Natural killer cell (primary cell): ENCODE measurements at regions not wholly inside any gene's neighbourhood (a gene's known extent, or its start where the extent isn't known, plus 50 kb on each side); places are given as distances from the start of the nearest gene placed in this dataset.

ENCODE experiments used
- ATAC-seq, 3 donors: fragments of 150-1000 bp in 2 of 3; fragments of 200-7000 bp in 1 of 3; cut with Tn5 transposase; 1 replicate in 1 of 3; 2 replicates in 2 of 3; pipeline ENCODE4 v1.10.0; 2021; ENCODE audit warnings: mild to moderate bottlenecking in 2 of 3, moderate library complexity in 2 of 3
- DNase-seq, 2 donors: peaks; one replicate each; pipeline versions ENCODE4 v3.0.0 to v3.0.0-alpha.2; 2013 to 2021; ENCODE audit warnings: mixed read lengths in 1 of 2
- H3K27ac ChIP-seq: one replicate; pipeline ENCODE4 v1.5.1; 2013; ENCODE audit warnings: mild to moderate bottlenecking, low read length
- H3K27me3 ChIP-seq: one replicate; pipeline ENCODE4 v1.6.1; 2013; ENCODE audit warnings: low read length; ENCODE audit not compliant: control insufficient read depth, insufficient read depth
- H3K36me3 ChIP-seq: one replicate; pipeline ENCODE4 v1.6.1; 2013; ENCODE audit warnings: low read length; ENCODE audit not compliant: control insufficient read depth, insufficient read depth
- H3K4me1 ChIP-seq: one replicate; pipeline ENCODE4 v1.6.1; 2013; ENCODE audit warnings: low read length; ENCODE audit not compliant: control insufficient read depth, insufficient read depth
- H3K4me3 ChIP-seq: one replicate; pipeline ENCODE4 v1.5.1; 2013; ENCODE audit warnings: low read length
- H3K9me3 ChIP-seq: one replicate; pipeline ENCODE4 v1.6.1; 2013; ENCODE audit warnings: low read length; ENCODE audit not compliant: control insufficient read depth, insufficient read depth
- H3K27ac Mint-ChIP-seq, 2 donors: one replicate each; pipeline ENCODE4 v1.8.0; 2022; ENCODE audit warnings: mild to moderate bottlenecking in 2 of 2, mixed read lengths in 2 of 2, moderate library complexity in 1 of 2
- H3K27me3 Mint-ChIP-seq, 2 donors: one replicate each; pipeline ENCODE4 v1.8.0; 2022; ENCODE audit warnings: low read depth in 2 of 2, mixed read lengths in 2 of 2
- H3K36me3 Mint-ChIP-seq: one replicate; pipeline ENCODE4 v1.8.0; 2022; ENCODE audit warnings: mixed read lengths
- H3K4me1 Mint-ChIP-seq, 2 donors: one replicate each; pipeline ENCODE4 v1.8.0; 2022; ENCODE audit warnings: mixed read lengths in 2 of 2
- H3K4me3 Mint-ChIP-seq: one replicate; pipeline ENCODE4 v1.8.0; 2022; ENCODE audit warnings: mild to moderate bottlenecking, moderate library complexity, mixed read lengths
- H3K9me3 Mint-ChIP-seq, 2 donors: one replicate each; pipeline ENCODE4 v1.8.0; 2022; ENCODE audit warnings: mixed read lengths in 2 of 2
- WGBS: methylation state at CpG from one replicate; pipeline ENCODE4 v1.1.7; 2013; ENCODE audit warnings: missing lambda C conversion rate; ENCODE audit not compliant: insufficient coverage; 5-methylcytosine and 5-hydroxymethylcytosine counted together
- intact Hi-C: fragments of 100-400 bp; cut with micrococcal nuclease; formaldehyde crosslinking; loops from one replicate; pipeline ENCODE4 v1.14.2; 2022
- TF ChIP-seq, protein P1 (sequence below): fragments of 200-600 bp; IDR thresholded peaks from one replicate; pipeline ENCODE4 v1.8.0; 2022; ENCODE audit warnings: antibody characterized with exemption

DNA sequence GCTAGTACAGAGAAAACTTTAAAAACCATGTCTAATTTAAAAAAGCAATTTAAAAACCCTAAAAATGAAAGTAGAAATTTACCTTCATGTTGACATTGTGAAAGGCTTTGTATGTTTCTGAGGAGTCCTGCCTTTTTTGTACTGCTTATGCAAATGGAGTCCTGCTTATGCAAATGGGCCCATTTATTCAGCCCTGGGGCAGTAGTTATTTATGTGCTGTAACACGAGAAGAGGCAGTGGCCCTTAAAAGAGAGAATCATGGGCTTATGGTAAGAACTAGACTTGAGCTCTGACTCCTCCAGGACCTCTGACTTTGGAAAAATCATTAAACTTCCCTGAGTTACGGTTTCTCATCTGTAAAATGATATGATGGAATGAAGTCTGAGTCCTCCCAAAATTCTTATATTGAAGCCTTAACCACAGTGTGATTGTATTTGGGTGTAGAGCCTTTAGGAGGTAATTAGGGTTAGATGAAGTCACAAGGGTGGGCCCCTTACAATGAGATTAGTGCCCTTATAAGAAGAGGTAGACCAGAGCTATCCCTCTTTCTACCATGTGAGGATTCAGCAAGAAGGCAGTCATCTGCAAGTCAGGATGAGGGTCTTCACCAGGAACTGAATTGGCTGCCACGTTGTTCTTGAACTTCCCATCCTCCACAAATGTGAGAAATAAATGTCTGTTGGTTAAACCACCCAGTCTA, 447.8 kb upstream of the CD180 start:
- intact Hi-C loops, result no loop called here
- DNase-seq (no peak), ATAC-seq (no peak)
- Mint-ChIP-seq H3K27me3 (no peaks in the 10 kb centered on the region), H3K27ac (no peak overlapping the region), H3K4me1 (peaks cover 6 to 15% of the 10 kb centered on the region in 2 donors), H3K4me3 (no peak overlapping the region), H3K9me3 (no peaks in the 10 kb centered on the region), H3K36me3 (no peaks in the 10 kb centered on the region)
- Histone ChIP-seq H3K9me3 (peaks cover 6% of the 10 kb centered on the region), H3K27ac (no peak overlapping the region), H3K36me3 (no peaks in the 10 kb centered on the region), H3K4me1 (no peaks in the 10 kb centered on the region), H3K27me3 (no peaks in the 10 kb centered on the region), H3K4me3 (no peak overlapping the region)
- 91% methylated on average over 1 of the region's 3 CpGs for WGBS
- TF ChIP-seq, protein P1, sequence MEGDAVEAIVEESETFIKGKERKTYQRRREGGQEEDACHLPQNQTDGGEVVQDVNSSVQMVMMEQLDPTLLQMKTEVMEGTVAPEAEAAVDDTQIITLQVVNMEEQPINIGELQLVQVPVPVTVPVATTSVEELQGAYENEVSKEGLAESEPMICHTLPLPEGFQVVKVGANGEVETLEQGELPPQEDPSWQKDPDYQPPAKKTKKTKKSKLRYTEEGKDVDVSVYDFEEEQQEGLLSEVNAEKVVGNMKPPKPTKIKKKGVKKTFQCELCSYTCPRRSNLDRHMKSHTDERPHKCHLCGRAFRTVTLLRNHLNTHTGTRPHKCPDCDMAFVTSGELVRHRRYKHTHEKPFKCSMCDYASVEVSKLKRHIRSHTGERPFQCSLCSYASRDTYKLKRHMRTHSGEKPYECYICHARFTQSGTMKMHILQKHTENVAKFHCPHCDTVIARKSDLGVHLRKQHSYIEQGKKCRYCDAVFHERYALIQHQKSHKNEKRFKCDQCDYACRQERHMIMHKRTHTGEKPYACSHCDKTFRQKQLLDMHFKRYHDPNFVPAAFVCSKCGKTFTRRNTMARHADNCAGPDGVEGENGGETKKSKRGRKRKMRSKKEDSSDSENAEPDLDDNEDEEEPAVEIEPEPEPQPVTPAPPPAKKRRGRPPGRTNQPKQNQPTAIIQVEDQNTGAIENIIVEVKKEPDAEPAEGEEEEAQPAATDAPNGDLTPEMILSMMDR, result no peak

DNA sequence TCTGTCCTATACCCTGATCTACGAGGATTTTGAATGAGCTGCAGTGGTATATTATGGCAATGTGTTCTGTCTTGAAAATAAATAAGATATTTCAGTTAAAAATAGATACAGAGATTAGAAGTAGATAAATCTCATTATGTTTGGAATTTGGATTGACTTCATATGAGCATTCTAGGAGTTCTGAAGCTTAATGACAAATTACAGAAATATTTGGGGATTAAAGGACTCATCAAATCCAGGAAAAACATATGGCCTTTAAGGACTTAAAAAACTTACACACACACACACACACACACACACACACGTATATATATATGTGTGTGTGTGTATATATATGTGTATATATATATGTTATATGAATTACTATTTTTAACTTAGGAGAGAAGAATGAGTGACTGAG, 446.9 kb upstream of the CD180 start:
- Mint-ChIP-seq H3K27me3 (no peaks in the 10 kb centered on the region), H3K4me1 (peaks cover 1 to 9% of the 10 kb centered on the region in 2 donors), H3K4me3 (no peak overlapping the region), H3K36me3 (no peaks in the 10 kb centered on the region), H3K9me3 (no peaks in the 10 kb centered on the region), H3K27ac (no peak overlapping the region)
- peaks cover 6% of the 10 kb centered on the region for H3K9me3 ChIP-seq
- H3K27ac ChIP-seq, result no peak overlapping the region
- DNase-seq, result no peak
- intact Hi-C loops, result no loop called here
- 100% methylated on average over 1 of the region's 2 CpGs for WGBS
- no peaks in the 10 kb centered on the region for H3K27me3 ChIP-seq
- no peak for ATAC-seq
- H3K4me1 ChIP-seq, result no peaks in the 10 kb centered on the region
- no peak overlapping the region for H3K4me3 ChIP-seq
- TF ChIP-seq, protein P1, result no peak
- H3K36me3 ChIP-seq, result no peaks in the 10 kb centered on the region

DNA sequence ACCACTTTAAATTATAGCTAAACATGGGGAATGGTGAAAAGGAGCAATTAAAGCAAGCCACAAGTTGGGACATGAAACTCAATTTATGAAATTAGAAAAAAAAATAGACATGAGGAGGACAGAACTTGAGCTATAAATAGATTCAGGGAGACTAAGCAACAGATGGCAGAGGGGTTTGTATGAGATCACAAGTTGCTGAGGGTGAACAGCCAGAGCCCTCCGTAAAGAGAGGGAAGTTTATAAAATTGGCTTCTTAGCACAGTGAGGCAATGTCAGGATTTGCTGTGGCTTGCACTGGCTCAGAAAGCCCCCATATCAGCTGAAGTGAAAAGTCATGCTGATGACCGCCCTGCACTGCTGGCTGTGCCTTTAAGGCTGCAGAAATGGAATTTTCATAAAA, 443.4 kb upstream of the CD180 start:
- no peak overlapping the region for H3K27ac ChIP-seq
- Mint-ChIP-seq H3K4me3 (no peak overlapping the region), H3K9me3 (no peaks in the 10 kb centered on the region), H3K36me3 (no peaks in the 10 kb centered on the region), H3K4me1 (no peaks in the 10 kb centered on the region), H3K27me3 (peaks cover 0 to 3% of the 10 kb centered on the region in 2 donors), H3K27ac (no peak overlapping the region)
- H3K4me1 ChIP-seq, result no peaks in the 10 kb centered on the region
- no peak for DNase-seq
- peaks cover 6% of the 10 kb centered on the region for H3K9me3 ChIP-seq
- TF ChIP-seq, protein P1, result no peak
- no peak for ATAC-seq
- H3K27me3 ChIP-seq, result no peaks in the 10 kb centered on the region
- intact Hi-C loops, result no loop called here
- WGBS, result 59% methylated on average over 2 of the region's 2 CpGs
- no peaks in the 10 kb centered on the region for H3K36me3 ChIP-seq
- no peak overlapping the region for H3K4me3 ChIP-seq

DNA sequence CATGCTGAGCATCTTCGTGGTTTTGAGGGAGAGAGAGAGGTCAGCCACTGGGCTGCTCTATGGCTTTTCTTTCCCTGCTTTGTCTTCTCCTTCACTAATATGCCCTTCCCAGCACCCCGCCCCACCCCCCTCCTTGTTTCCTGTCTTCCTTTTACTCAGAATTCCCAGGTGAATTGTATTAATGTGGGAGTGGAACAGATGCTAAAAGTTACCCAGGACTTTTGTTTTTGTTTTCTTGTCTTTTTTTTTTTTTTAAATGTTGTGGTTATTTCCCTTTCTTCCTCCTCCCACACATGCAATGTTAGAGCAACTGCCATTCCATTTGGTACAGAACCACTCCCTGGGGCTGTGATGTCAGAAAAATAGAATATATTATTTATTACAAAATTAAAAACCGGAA, 442.7 kb upstream of the CD180 start:
- peaks cover 2% of the 10 kb centered on the region for H3K9me3 ChIP-seq
- no peak overlapping the region for H3K27ac ChIP-seq
- intact Hi-C loops, result no loop called here
- H3K4me3 ChIP-seq, result no peak overlapping the region
- Mint-ChIP-seq H3K27me3 (peaks cover 0 to 5% of the 10 kb centered on the region in 2 donors), H3K9me3 (no peaks in the 10 kb centered on the region), H3K27ac (no peak overlapping the region), H3K36me3 (no peaks in the 10 kb centered on the region), H3K4me1 (no peaks in the 10 kb centered on the region), H3K4me3 (no peak overlapping the region)
- 67% methylated on average over 1 of the region's 3 CpGs for WGBS
- no peak for DNase-seq
- ATAC-seq, result no peak
- TF ChIP-seq, protein P1, result no peak
- H3K36me3 ChIP-seq, result no peaks in the 10 kb centered on the region
- no peaks in the 10 kb centered on the region for H3K27me3 ChIP-seq
- H3K4me1 ChIP-seq, result no peaks in the 10 kb centered on the region
